IPS-18c (cell line): ENCODE measurements at regions not wholly inside any gene's neighbourhood (a gene's known extent, or its start where the extent isn't known, plus 50 kb on each side); places are given as distances from the start of the nearest gene placed in this dataset.
"Not testable (repeated sequence)": the region's sequence is repeated elsewhere in the genome, so short reads cannot be mapped to it uniquely, and the experiment has no call there.

Source experiments
- H3K4me3 ChIP-seq: 2 replicates; pipeline ENCODE4 v1.7.0; 2013; ENCODE audit warnings: low read depth, mild to moderate bottlenecking, low read length, moderate library complexity; ENCODE audit not compliant: insufficient read depth
- H3K9me3 ChIP-seq: one replicate; pipeline ENCODE4 v1.6.1; 2013; ENCODE audit warnings: mild to moderate bottlenecking, low read length, moderate library complexity; ENCODE audit not compliant: control insufficient read depth, insufficient read depth

DNA sequence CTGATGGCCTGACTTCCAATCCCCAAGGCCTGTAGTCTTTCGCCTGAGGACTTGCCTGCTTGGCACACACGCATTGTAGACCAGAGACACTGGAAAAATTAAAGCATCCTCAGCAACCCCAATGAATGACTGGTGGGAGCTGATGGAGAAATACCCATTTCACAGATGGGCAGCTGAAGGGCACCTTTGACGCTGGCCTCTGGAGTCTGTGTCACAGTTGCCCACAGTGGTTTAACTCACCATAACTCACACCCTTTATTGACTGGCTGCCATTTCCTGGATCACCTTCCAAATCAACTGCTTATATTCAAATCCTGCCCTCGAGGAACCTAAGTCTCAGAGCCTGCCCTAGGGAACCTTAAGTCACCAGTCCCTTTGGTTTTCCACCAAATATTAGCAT is 183.1 kb downstream of the SHQ1 start:
- no peaks in the 10 kb centered on the region for H3K9me3 ChIP-seq

DNA sequence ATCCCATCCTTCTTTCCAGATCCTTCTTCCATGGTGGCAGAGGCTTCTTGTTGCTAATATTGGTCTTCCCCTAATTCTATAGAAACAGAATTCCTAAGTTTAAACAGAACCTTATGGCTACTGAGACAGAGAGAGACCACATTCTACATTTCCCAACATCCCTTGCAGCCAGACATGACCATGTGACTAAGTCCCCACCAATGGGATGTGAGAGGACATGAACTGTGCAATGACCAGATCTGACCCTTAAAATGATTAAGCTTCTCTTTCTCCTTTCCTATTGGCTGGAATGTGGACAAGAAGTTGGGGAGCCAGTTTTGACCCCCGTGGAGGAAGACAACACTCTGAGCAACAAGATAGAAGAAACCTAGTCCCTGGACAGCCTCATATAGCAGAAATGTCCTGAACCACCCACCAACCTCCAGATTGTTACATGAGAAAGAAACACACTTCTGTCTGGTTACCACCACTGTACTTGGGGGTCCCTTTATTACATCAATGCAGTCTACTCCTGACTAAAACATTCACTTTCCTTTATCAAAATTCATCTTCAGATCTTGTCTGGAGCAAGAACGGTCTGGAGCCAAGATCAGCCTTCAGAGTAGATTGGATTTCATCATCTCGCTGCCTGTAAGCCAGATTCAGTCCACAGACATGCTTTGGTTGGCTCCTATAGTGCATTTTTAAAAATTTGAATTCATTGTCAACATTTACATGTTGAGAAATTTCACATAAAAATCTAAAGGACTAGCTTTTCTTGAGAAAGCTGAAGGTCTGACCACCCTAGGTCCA is 183.9 kb downstream of the SHQ1 start:
- Histone ChIP-seq H3K4me3 (no peak overlapping the region), H3K9me3 (no peaks in the 10 kb centered on the region)

More for the DNA sequence above, 183.1 kb downstream of the SHQ1 start:
- no peak overlapping the region for H3K4me3 ChIP-seq

DNA sequence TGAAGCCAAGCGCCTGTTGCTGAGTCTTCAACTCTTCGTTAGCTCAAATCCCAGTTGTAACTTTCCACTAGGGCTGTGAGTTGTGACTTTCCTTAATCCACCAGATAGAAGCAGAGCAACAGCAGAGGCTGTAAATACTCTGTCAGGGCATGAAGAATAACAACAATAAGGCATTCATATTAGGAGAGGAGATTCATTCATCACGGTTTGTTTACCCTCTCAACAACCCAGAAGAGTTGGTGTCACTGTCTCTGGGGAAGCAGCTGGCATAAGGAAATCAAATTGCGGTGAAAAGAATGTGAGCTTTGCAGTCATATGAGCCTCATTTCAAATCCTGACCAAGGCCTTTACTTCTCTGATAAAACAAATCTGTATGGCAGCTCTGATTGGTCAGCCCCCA is 184.8 kb downstream of the SHQ1 start:
- Histone ChIP-seq H3K9me3 (no peaks in the 10 kb centered on the region), H3K4me3 (no peak overlapping the region)

DNA sequence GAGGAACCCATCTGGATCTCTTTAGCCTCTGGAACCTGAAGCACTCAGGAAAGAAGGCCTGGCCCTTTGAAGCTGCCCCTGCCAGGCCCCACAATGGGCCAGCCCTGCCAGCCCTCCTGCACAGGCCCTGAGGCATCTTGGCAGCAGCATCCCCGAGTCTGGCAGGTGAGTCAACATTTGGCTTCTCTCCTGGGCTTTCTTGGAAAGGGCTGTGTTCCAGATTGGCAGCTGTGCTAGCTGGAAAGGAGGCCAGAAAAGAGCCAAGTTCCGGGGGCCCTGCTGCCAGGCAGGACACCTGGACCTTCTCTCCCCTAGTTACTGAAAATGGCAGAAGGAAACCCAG is 187.2 kb downstream of the SHQ1 start:
- Histone ChIP-seq H3K4me3 (no peak overlapping the region), H3K9me3 (no peaks in the 10 kb centered on the region)

DNA sequence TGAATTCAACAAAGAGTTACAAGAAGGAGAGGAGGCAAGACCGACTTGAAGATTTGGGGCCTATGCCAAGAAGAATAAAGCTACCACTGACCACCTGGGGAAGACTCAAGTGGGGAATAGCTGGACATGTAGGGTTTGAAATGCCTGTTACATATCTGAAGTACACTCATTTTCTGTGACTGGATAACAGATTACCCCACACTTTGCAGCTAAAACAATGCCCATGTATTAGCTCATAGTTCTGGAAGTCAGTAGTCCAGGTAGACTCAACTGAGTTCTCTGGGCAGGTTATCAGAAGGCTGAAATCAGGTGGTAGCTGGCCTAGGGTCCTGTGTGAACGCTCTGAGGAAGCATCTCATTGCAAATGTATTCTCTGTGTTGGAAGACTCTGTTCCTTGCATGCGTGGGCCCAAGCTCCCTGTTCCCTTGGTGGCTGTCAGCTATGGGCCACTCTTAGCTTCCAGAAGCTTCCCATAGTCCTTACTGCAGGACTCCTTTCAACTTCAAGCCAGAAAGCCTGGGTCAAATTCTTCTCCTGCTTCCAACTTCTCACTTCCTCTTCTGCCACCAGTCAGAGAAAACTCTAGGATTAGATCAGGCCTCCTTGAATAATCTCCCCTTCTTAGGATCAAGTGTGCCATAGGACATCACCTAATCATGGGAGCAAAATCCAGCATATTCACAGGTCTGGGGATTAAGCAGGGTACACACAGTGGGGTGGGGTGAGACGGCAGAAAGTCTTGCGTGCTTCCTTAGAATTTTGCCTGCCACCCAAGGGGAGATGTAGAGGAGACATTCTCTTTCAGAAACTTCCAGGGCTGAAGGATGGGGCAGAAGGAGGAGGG is 187.8 kb downstream of the SHQ1 start:
- H3K4me3 ChIP-seq, result no peak overlapping the region
- no peaks in the 10 kb centered on the region for H3K9me3 ChIP-seq

DNA sequence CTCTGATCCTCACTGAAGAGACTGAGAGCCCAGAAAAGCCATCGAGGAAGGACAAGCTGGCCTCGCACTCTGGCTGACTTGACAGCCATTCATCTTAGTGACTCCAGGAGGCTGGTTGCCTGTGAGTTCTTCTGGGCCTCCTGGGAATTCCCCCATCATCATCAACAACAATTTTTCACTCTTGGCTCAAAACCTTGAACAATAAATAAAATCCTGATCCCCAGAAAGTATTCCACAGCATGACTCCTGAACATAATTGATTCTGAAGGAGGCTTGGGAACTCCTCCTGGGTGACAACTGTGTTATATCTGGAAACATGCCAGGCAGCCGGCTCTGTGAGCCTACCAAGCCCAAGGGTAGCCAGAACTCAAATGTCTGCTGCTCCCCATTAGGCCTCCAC is 188.6 kb downstream of the SHQ1 start:
- H3K4me3 ChIP-seq, result no peak overlapping the region
- H3K9me3 ChIP-seq, result no peaks in the 10 kb centered on the region

- no peak overlapping the region for H3K4me3 ChIP-seq
- no peaks in the 10 kb centered on the region for H3K9me3 ChIP-seq
Observed at GRCh38 chr3:72659188-72659587, 189.1 kb downstream of the SHQ1 start.

- no peak overlapping the region for H3K4me3 ChIP-seq
- H3K9me3 ChIP-seq, result no peaks in the 10 kb centered on the region
Observed at GRCh38 chr3:72658466-72659100, 189.7 kb downstream of the SHQ1 start.

DNA sequence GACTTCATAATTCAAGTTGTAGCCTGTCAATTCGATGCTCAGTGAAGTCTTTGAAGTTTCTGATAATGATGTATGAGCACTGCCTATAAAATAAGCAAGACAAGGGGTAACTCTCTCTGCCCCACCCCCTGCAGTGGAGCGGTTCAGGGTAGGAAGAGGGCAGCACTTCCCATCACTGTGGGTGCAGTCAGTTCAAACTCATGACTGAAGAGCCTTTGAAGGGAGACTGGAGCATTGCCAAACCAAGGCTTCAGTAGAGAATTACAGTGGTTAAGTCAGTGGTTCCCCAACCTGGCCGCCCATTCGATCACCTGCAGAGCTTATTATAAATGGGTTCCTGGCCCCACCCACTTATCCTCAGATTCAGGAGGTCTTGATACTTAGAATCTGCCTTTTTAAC is 190.6 kb downstream of the SHQ1 start:
- Histone ChIP-seq H3K4me3 (no peak overlapping the region), H3K9me3 (no peaks in the 10 kb centered on the region)

DNA sequence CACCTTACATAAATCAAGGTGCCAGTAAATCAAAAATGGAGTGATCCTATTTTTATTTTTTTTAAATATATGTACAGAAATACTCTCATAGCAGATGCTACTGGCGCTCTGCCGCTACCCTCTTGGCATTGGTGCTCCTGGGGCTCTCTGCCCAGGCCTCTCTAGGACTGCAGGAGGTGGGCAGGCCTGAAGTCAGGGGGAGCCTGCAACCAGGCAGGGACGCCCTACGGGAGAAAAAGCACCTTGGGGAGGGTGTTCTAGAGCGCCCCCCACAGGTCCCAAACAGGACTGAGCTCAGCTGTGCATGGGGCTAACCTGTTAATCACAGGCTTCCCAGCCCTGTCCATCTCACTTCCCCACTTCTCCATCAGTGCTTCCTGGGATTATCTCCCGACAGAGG is 192.5 kb downstream of the SHQ1 start:
- Histone ChIP-seq H3K9me3 (no peaks in the 10 kb centered on the region), H3K4me3 (no peak overlapping the region)

GRCh38 chr3:72655131-72655551 is 193.1 kb downstream of the SHQ1 start:
- no peak overlapping the region for H3K4me3 ChIP-seq
- H3K9me3 ChIP-seq, result no peaks in the 10 kb centered on the region

DNA sequence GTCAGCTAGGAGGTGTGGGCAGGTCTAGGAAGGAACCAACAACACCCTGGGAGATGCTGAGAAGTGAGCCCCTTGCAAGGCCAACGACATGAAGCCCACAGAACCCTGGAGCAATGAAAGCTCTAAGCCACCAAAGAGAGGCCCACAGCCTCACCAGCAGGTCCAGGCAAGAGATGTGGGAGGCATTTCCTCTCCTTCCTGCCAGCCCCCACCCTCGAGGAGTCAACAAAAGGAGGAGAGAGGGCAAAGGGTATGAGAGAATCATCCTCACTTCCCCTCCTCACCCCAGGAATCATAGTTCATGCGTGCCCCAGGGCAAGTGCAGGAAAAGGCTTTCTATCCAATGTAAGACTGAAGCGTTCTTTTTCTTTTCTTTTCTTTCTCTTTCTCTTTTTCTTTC is 195.8 kb downstream of the SHQ1 start:
- Histone ChIP-seq H3K9me3 (no peaks in the 10 kb centered on the region), H3K4me3 (no peak overlapping the region)

DNA sequence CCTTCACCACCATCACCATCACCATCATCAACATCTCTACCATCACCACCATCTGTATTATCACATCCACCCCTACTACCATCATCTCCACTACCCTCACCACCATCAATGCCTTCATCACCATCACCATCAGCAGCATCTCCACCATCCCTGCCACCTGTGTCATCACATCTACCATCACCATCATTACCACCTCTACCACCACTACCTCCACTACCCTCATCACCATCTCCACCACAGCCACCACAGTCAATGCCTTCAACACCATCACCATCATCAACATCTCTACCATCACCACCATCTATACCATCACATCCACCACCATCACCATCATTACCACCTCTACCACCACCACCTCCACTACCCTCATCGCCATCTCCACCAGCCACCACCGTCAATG is 196.7 kb downstream of the SHQ1 start:
- Histone ChIP-seq H3K9me3 (no peaks in the 10 kb centered on the region), H3K4me3 (no peak overlapping the region)

DNA sequence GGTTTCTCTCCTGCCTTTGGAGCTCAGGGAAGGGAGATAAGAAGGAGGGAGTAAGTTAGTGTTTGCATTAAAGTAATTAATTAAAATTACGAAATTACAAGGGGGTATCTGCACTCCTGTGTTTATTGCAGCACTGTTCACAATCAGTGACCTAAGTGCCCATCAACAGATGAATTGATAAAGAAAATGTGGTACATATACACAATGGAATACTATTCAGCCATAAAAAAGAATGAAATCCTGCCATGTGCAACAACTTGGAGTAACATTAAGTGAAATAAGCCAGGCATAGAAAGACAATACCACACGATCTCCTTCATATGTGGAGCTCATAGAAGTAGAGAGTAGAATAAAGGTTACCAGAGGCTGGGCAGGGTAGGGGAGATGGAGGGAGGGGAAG is 202.0 kb downstream of the SHQ1 start:
- H3K9me3 ChIP-seq, result no peaks in the 10 kb centered on the region
- no peak overlapping the region for H3K4me3 ChIP-seq

DNA sequence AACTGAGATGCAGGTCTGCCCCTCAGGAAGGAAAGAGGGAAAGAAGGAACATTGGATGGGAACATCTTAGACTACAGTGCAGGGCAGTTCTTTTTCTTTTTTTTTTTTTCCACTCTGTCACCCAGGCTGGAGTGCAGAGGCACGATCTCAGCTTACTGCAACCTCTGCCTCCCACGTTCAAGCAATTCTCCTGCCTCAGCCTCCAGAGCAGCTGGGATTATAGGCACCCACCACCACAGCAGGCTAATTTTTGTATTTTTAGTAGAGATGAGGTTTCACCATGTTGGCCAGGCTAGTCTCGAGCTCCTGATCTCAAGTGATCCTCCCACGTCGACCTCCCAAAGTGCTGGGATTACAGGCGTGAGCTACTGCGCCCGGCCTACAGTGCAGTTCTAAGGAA is 204.6 kb downstream of the SHQ1 start:
- H3K9me3 ChIP-seq, H3K4me3 ChIP-seq: not testable (repeated sequence)

GRCh38 chr3:72641684-72642083 is 206.6 kb downstream of the SHQ1 start:
- Histone ChIP-seq H3K4me3 (no peak overlapping the region), H3K9me3 (no peaks in the 10 kb centered on the region)

DNA sequence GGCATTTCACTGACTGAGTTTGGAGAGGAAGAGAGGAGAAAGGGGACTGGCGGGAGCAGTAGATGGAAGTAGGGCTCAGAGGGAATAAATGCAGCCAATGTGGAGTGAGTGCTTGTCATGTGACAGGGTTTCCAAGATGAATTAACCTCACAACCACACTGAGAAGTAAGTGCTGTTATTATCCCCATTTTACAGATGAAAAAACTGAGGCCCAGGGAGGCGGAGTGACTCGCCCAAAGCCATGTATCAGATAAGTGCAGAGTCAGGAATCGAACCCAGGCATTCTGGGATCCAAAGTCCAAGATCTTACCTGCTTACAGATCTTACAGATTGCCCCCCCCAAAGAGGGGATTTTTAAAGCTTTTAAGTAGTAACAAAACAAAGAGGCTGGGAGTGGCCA is 207.2 kb downstream of the SHQ1 start:
- H3K9me3 ChIP-seq, result no peaks in the 10 kb centered on the region
- H3K4me3 ChIP-seq, result no peak overlapping the region

DNA sequence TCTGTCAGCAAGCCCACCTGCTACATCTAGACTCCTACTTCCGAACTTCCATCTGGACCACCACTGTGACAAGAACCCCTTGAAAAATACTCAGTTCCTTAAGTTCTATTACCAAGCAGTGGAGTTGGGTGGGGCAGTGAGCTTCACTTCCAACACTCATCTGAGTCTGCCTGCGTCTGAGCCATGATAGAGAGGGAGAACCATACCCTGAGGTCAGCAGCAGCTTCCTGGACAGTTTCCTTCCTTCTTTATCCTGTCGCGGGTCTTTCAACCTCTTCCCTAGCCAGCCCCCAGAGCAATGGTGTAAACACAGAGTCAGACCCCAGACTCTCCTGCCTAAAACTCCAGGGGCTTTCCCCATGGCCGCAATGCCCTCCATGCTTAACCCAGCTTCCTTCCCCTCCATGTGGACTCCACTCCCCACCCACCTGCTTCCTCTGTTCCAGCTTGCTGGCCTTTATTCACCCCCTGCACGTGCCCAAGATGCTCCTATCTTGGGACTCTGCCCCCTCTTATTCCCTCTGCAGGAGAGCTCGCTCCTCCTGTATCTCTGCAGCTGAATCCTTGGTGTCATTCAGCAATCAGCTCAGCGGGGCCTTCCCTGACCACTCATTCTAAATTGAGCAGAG is 211.2 kb downstream of the SHQ1 start:
- H3K9me3 ChIP-seq, result no peaks in the 10 kb centered on the region
- H3K4me3 ChIP-seq, result no peak overlapping the region
